ENCODE measurements at regions not wholly inside any gene's neighbourhood (a gene's known extent, or its start where the extent isn't known, plus 50 kb on each side); places are given as distances from the start of the nearest gene placed in this dataset.
A peak's percentile ranks its signal among the peaks of the same experiment; 100 is the strongest.

DNA sequence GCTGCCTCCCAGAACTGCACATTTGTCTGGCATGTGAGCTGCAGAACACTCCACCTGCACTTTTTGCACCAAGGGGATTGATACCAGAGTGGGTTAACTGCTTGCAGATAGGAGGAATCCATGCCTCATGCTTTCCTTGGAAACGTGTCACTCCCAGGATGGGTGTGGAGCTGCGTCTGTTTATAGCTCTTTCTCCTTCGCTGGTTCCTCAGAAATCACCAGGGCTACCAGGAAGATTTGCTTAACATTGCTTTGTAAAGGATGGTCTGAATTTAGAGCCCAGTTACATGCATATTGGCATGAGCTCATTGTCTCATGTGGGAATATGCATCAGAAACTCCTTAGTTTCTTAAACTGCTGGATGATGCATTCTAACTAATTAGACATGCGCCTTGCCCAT lies 234.6 kb downstream of the GADD45G start:
- TF ChIP-seq RAD21 (conservative IDR thresholded peaks at IDR 0.05): peak; percentile 21
- TF ChIP-seq CTCF (IDR thresholded peaks at IDR 0.05; ENCODE audit: poor library complexity, severe bottlenecking): no peak
- TF ChIP-seq SMC3 (conservative IDR thresholded peaks at IDR 0.05; ENCODE audit: poor library complexity): peak; percentile 36
- TF ChIP-seq EZH2 (IDR thresholded peaks at IDR 0.05; ENCODE audit: borderline replicate concordance, insufficient read depth, low read length, poor library complexity, severe bottlenecking): no peak
- peak; percentile 52 for TF ChIP-seq REST (IDR thresholded peaks at IDR 0.05; ENCODE audit: borderline replicate concordance)
- peak; percentile 54 for TF ChIP-seq POLR2AphosphoS5 (IDR thresholded peaks at IDR 0.05)
- TF ChIP-seq TAF1 (IDR thresholded peaks at IDR 0.05; ENCODE audit: low read depth): no peak
